Panc1 (cell line): ENCODE measurements at regions not wholly inside any gene's neighbourhood (a gene's known extent, or its start where the extent isn't known, plus 50 kb on each side); places are given as distances from the start of the nearest gene placed in this dataset.

ENCODE experiments used
- ATAC-seq: fragments of 200-7000 bp; cut with Tn5 transposase; 2 replicates; pipeline ENCODE4 v1.9.1; 2020; ENCODE audit warnings: mild to moderate bottlenecking, moderate library complexity
- BruUV-seq: library from RNA; stranded (reverse); fragments of 400-500 nt; replicated peaks from 2 replicates; lab custom pipeline; 2021; lab: Mats Ljungman, UMichigan
- CTCF ChIA-PET: fragments of 300-600 bp; sonication (Branson Sonifier 250); formaldehyde crosslinking; loops from one replicate; lab custom pipeline; 2022; ENCODE audit warnings: antibody characterized with exemption; lab: Charles Lee
- POLR2A ChIA-PET: fragments of 300-600 bp; sonication (Branson Sonifier 250); formaldehyde crosslinking; loops from one replicate; lab custom pipeline; 2022; ENCODE audit warnings: antibody characterized with exemption; lab: Charles Lee
- DNase-seq: peaks from one replicate; pipeline ENCODE4 v3.0.0-alpha.2; 2010; ENCODE audit warnings: low read depth, low spot score
- H3K27ac ChIP-seq: 2 replicates; pipeline ENCODE4 v1.5.1; 2011; ENCODE audit warnings: mild to moderate bottlenecking, low read length, inconsistent platforms
- H3K27me3 ChIP-seq: fragments of 200-500 bp; sonication (Bioruptor generic); 2 replicates; pipeline ENCODE4 v1.6.0; 2014; ENCODE audit warnings: low read length, inconsistent platforms; ENCODE audit not compliant: control insufficient read depth, insufficient read depth
- H3K36me3 ChIP-seq: fragments of 200-500 bp; sonication (Bioruptor generic); 2 replicates; pipeline ENCODE4 v1.5.1; 2014; ENCODE audit warnings: inconsistent platforms, mild to moderate bottlenecking, low read length, moderate library complexity; ENCODE audit not compliant: control insufficient read depth, insufficient read depth
- H3K4me1 ChIP-seq: 2 replicates; pipeline ENCODE4 v1.5.1; 2011; ENCODE audit warnings: inconsistent platforms, mild to moderate bottlenecking, low read length, moderate library complexity; ENCODE audit not compliant: control insufficient read depth, insufficient read depth
- H3K4me3 ChIP-seq, 2 experiments: 2 replicates each; pipeline ENCODE4 v1.5.1; 2011 to 2012; ENCODE audit warnings: low read depth in 2 of 2, low read length in 2 of 2, mild to moderate bottlenecking in 2 of 2, inconsistent platforms in 1 of 2, moderate library complexity in 1 of 2
- H3K9me3 ChIP-seq: fragments of 200-500 bp; sonication (Bioruptor generic); 2 replicates; pipeline ENCODE4 v1.5.1; 2014; ENCODE audit warnings: low read depth, mild to moderate bottlenecking, inconsistent platforms, low read length, moderate library complexity; ENCODE audit not compliant: control insufficient read depth, insufficient read depth
- POLR2AphosphoS5 ChIP-seq: IDR thresholded peaks from 2 replicates; pipeline ENCODE4 v1.6.1; 2012; ENCODE audit warnings: mild to moderate bottlenecking, low read depth, low read length, moderate library complexity
- SIN3A ChIP-seq: IDR thresholded peaks from 2 replicates; pipeline ENCODE4 v1.6.1; 2012; ENCODE audit warnings: low read depth, mild to moderate bottlenecking, low read length, moderate library complexity, borderline replicate concordance; ENCODE audit not compliant: insufficient read depth
- TCF7L2 ChIP-seq: IDR thresholded peaks from 2 replicates; pipeline ENCODE4 v1.6.1; 2011; ENCODE audit warnings: mild to moderate bottlenecking, low read depth, low read length, inconsistent platforms
- in situ Hi-C: cut with HindIII; loops from 2 replicates; pipeline ENCODE4 v1.10.0; 2016; ENCODE audit warnings: low sequenced_read_pairs, low pct_unique_long_range_greater_than_20kb
- intact Hi-C: fragments of 100-400 bp; cut with micrococcal nuclease; formaldehyde crosslinking; loops from one replicate; pipeline ENCODE4 v1.10.0; 2022; ENCODE audit not compliant: unreplicated experiment
- TF ChIP-seq, protein P1 (sequence below), 2 experiments: IDR thresholded peaks; 2 replicates each; pipeline ENCODE4 v1.6.1; 2011 to 2012; ENCODE audit warnings: low read depth in 2 of 2, control low read depth in 1 of 2, low read length in 1 of 2, mild to moderate bottlenecking in 1 of 2, moderate library complexity in 1 of 2; ENCODE audit not compliant: insufficient read depth in 1 of 2
- TF ChIP-seq, protein P2 (sequence below): fragments of 450-650 bp; IDR thresholded peaks from 2 replicates; pipeline ENCODE4 v1.5.1; 2017; ENCODE audit warnings: mild to moderate bottlenecking

DNA sequence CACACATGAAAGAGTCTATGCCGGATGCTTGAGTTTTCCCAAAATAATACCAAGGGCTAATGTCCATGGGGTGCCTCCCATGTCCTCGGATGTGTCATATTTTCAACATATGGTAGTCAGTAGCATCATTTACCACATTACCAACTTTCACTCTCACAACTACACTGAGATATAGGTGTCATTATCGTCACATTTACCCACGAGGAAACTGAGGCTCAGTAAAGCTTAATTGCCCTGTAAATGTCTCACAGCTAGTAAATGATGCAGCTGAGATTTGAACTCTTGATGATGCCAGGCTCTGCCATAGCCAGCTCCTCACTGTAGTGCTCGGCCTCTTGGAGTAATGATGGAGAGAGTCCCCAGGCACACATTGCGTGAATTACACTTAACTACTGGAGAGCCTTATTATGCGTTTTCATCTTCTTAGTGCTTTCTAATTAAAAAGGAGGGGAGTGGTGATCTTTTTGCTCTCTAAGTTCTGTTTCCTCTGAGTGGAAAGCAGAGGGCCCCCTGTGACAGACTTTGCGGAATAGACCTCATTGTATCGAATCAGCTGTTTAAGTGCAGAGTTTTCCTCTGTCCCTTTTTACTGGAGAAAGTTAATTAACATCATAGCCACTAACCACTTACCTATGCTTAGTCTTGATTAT is 142.0 kb upstream of the SLCO3A1 start:
- CTCF ChIA-PET = no interaction called here
- H3K4me3 ChIP-seq = no peak overlapping the region
- ATAC-seq (no peak), DNase-seq (no peak)
- H3K27me3 ChIP-seq = no peaks in the 10 kb centered on the region; the same call in 1 of the 2 replicates
- H3K36me3 ChIP-seq = no peaks in the 10 kb centered on the region
- POLR2A ChIA-PET = no interaction called here
- in situ Hi-C loops = no loop called here
- no peak overlapping the region for H3K27ac ChIP-seq
- intact Hi-C loops = no loop called here
- no peaks in the 10 kb centered on the region for H3K9me3 ChIP-seq
- TF ChIP-seq, protein P1, sequence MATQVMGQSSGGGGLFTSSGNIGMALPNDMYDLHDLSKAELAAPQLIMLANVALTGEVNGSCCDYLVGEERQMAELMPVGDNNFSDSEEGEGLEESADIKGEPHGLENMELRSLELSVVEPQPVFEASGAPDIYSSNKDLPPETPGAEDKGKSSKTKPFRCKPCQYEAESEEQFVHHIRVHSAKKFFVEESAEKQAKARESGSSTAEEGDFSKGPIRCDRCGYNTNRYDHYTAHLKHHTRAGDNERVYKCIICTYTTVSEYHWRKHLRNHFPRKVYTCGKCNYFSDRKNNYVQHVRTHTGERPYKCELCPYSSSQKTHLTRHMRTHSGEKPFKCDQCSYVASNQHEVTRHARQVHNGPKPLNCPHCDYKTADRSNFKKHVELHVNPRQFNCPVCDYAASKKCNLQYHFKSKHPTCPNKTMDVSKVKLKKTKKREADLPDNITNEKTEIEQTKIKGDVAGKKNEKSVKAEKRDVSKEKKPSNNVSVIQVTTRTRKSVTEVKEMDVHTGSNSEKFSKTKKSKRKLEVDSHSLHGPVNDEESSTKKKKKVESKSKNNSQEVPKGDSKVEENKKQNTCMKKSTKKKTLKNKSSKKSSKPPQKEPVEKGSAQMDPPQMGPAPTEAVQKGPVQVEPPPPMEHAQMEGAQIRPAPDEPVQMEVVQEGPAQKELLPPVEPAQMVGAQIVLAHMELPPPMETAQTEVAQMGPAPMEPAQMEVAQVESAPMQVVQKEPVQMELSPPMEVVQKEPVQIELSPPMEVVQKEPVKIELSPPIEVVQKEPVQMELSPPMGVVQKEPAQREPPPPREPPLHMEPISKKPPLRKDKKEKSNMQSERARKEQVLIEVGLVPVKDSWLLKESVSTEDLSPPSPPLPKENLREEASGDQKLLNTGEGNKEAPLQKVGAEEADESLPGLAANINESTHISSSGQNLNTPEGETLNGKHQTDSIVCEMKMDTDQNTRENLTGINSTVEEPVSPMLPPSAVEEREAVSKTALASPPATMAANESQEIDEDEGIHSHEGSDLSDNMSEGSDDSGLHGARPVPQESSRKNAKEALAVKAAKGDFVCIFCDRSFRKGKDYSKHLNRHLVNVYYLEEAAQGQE (IDR thresholded peaks at IDR 0.05; ENCODE audit: insufficient read depth in 1 of 2, low read depth in 2 of 2, low read length in 1 of 2) = no peak
- TF ChIP-seq, protein P2, sequence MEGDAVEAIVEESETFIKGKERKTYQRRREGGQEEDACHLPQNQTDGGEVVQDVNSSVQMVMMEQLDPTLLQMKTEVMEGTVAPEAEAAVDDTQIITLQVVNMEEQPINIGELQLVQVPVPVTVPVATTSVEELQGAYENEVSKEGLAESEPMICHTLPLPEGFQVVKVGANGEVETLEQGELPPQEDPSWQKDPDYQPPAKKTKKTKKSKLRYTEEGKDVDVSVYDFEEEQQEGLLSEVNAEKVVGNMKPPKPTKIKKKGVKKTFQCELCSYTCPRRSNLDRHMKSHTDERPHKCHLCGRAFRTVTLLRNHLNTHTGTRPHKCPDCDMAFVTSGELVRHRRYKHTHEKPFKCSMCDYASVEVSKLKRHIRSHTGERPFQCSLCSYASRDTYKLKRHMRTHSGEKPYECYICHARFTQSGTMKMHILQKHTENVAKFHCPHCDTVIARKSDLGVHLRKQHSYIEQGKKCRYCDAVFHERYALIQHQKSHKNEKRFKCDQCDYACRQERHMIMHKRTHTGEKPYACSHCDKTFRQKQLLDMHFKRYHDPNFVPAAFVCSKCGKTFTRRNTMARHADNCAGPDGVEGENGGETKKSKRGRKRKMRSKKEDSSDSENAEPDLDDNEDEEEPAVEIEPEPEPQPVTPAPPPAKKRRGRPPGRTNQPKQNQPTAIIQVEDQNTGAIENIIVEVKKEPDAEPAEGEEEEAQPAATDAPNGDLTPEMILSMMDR = no peak
- no peak for TF ChIP-seq POLR2AphosphoS5
- no peak for TF ChIP-seq TCF7L2
- no peak for TF ChIP-seq SIN3A
- H3K4me1 ChIP-seq = no peaks in the 10 kb centered on the region
- no TSS peak for BruUV-seq

DNA sequence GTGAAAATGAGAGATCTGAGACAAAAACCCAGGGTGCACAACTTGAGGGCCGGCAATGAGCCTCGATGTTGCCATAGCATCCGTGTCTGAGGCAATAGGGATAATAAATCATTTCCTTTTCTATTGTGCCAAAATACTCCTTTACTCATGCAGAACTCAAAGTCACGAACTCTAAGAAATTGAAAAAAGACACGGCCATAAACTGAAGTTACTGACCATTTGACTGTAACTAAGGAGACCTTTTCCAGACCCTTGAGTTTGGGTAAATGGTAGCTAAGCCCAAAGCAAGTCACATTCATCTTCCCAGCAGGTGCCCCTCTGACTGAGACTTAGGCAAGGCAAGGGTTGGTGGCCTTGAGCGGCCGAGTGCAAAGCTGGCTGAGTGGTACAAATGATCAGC is 141.2 kb upstream of the SLCO3A1 start:
- Histone ChIP-seq H3K27me3 (no peaks in the 10 kb centered on the region; the same call in 1 of the 2 replicates), H3K36me3 (no peaks in the 10 kb centered on the region), H3K9me3 (no peaks in the 10 kb centered on the region), H3K4me1 (no peaks in the 10 kb centered on the region), H3K27ac (no peak overlapping the region), H3K4me3 (no peak overlapping the region)
- in situ Hi-C loops (no loop called here), intact Hi-C loops (no loop called here)
- no peak for ATAC-seq
- no TSS peak for BruUV-seq
- ChIA-PET POLR2A (no interaction called here), CTCF (no interaction called here)
- TF ChIP-seq, protein P2 = no peak
- TF ChIP-seq SIN3A (no peak), POLR2AphosphoS5 (no peak), TCF7L2 (no peak)
- TF ChIP-seq, protein P1 (IDR thresholded peaks at IDR 0.05; ENCODE audit: insufficient read depth in 1 of 2, low read depth in 2 of 2, low read length in 1 of 2) = no peak
- no peak for DNase-seq
